ENCODE measurements at regions not wholly inside any gene's neighbourhood (a gene's known extent, or its start where the extent isn't known, plus 50 kb on each side); places are given as distances from the start of the nearest gene placed in this dataset.

GRCh38 chr1:4016351-4017130 lies 116.5 kb upstream of the C1orf174 start:
- no peaks in the 10 kb centered on the region for H3K27me3 ChIP-seq (replicated peaks)
- no peak for DNase-seq (ENCODE audit: low read depth in 1 of 2, low spot score in 2 of 2)
- no peaks in the 10 kb centered on the region; the same call in 1 of the 2 replicates for H3K9me3 ChIP-seq (replicated peaks)
- no peaks in the 10 kb centered on the region for H3K36me3 ChIP-seq
- no peaks in the 10 kb centered on the region for H3K4me1 ChIP-seq (replicated peaks)
- H3K27ac ChIP-seq, result no peak overlapping the region
- no peak overlapping the region for H3K4me3 ChIP-seq

- no peak for DNase-seq (ENCODE audit: low read depth in 1 of 2, low spot score in 2 of 2)
- H3K9me3 ChIP-seq (replicated peaks), result no peaks in the 10 kb centered on the region; the same call in 1 of the 2 replicates
- H3K4me1 ChIP-seq (replicated peaks), result no peaks in the 10 kb centered on the region
Observed at GRCh38 chr1:4017636-4018365, 117.7 kb upstream of the C1orf174 start.

GRCh38 chr1:4018466-4019146 lies 118.5 kb upstream of the C1orf174 start:
- Histone ChIP-seq H3K9me3 (replicated peaks) (no peaks in the 10 kb centered on the region; the same call in 1 of the 2 replicates), H3K36me3 (no peaks in the 10 kb centered on the region), H3K27ac (no peak overlapping the region), H3K4me3 (no peak overlapping the region), H3K27me3 (replicated peaks) (no peaks in the 10 kb centered on the region), H3K4me1 (replicated peaks) (no peaks in the 10 kb centered on the region)
- DNase-seq (ENCODE audit: low read depth in 1 of 2, low spot score in 2 of 2), result no peak

More at GRCh38 chr1:4017636-4018365, 117.7 kb upstream of the C1orf174 start:
- no peak overlapping the region for H3K27ac ChIP-seq
- H3K4me3 ChIP-seq, result no peak overlapping the region
- H3K27me3 ChIP-seq (replicated peaks), result no peaks in the 10 kb centered on the region
- no peaks in the 10 kb centered on the region for H3K36me3 ChIP-seq

DNA sequence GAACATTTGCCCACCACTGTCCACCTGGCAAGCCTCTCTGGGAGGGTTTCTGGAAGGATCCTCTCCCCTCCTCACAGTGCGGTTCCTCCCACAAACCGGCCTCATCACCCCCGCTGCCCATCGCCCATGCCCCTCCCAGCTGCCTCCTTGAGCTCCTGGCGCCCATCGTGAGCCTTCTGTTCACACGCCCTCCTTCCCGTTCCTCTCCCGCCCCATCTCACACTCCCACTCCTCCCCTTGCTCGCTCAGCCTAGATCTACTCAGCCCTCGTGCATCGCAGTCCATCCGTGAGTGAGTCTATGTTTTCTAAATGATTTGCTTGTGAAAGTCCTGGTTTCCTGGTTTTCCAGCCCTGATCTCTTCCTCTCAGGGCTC lies 119.1 kb upstream of the C1orf174 start:
- H3K36me3 ChIP-seq, result no peaks in the 10 kb centered on the region
- H3K9me3 ChIP-seq (replicated peaks), result no peaks in the 10 kb centered on the region; the same call in 1 of the 2 replicates
- DNase-seq (ENCODE audit: low read depth in 1 of 2, low spot score in 2 of 2), result no peak
- H3K27ac ChIP-seq, result no peak overlapping the region
- no peak overlapping the region for H3K4me3 ChIP-seq
- no peaks in the 10 kb centered on the region for H3K27me3 ChIP-seq (replicated peaks)
- H3K4me1 ChIP-seq (replicated peaks), result no peaks in the 10 kb centered on the region

GRCh38 chr1:4019606-4020331 lies 119.7 kb upstream of the C1orf174 start:
- no peaks in the 10 kb centered on the region; the same call in 1 of the 2 replicates for H3K9me3 ChIP-seq (replicated peaks)
- DNase-seq (ENCODE audit: low read depth in 1 of 2, low spot score in 2 of 2), result no peak
- no peak overlapping the region for H3K4me3 ChIP-seq
- no peaks in the 10 kb centered on the region for H3K36me3 ChIP-seq
- H3K27me3 ChIP-seq (replicated peaks), result no peaks in the 10 kb centered on the region
- no peak overlapping the region for H3K27ac ChIP-seq
- H3K4me1 ChIP-seq (replicated peaks), result no peaks in the 10 kb centered on the region

DNA sequence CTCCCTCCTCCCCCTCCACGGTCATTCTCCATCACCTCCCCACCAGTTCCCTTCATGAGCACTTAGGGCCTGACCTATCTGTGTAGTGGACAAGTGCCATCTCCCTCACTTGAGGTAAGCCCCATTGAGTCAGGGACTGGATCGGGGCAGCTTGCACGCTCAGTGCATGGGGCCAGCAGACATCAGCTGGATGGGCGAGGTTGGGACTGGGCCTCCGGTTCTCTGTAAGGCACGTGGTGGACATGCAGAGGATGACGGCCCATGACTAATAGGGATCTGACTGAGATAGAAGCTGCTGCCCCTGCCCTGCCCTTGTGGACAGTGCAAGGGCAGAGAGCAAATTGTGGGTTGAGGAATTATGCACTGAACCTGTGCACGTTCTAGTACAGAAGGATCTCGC lies 120.4 kb upstream of the C1orf174 start:
- H3K9me3 ChIP-seq (replicated peaks), result no peaks in the 10 kb centered on the region; the same call in 1 of the 2 replicates
- H3K36me3 ChIP-seq, result no peaks in the 10 kb centered on the region
- no peaks in the 10 kb centered on the region for H3K4me1 ChIP-seq (replicated peaks)
- no peak overlapping the region for H3K4me3 ChIP-seq
- H3K27me3 ChIP-seq (replicated peaks), result no peaks in the 10 kb centered on the region
- H3K27ac ChIP-seq, result no peak overlapping the region
- DNase-seq (ENCODE audit: low read depth in 1 of 2, low spot score in 2 of 2), result no peak

GRCh38 chr1:4021136-4021973 lies 121.3 kb upstream of the C1orf174 start:
- Histone ChIP-seq H3K9me3 (replicated peaks) (no peaks in the 10 kb centered on the region; the same call in 1 of the 2 replicates), H3K36me3 (no peaks in the 10 kb centered on the region), H3K27me3 (replicated peaks) (no peaks in the 10 kb centered on the region), H3K27ac (no peak overlapping the region), H3K4me1 (replicated peaks) (no peaks in the 10 kb centered on the region), H3K4me3 (no peak overlapping the region)
- no peak for DNase-seq (ENCODE audit: low read depth in 1 of 2, low spot score in 2 of 2)

- Histone ChIP-seq H3K9me3 (replicated peaks) (no peaks in the 10 kb centered on the region; the same call in 1 of the 2 replicates), H3K27me3 (replicated peaks) (no peaks in the 10 kb centered on the region), H3K27ac (no peak overlapping the region), H3K4me3 (no peak overlapping the region), H3K4me1 (replicated peaks) (no peaks in the 10 kb centered on the region), H3K36me3 (no peaks in the 10 kb centered on the region)
- DNase-seq (ENCODE audit: low read depth in 1 of 2, low spot score in 2 of 2), result no peak
Observed at GRCh38 chr1:4021974-4022268, 121.8 kb upstream of the C1orf174 start.

DNA sequence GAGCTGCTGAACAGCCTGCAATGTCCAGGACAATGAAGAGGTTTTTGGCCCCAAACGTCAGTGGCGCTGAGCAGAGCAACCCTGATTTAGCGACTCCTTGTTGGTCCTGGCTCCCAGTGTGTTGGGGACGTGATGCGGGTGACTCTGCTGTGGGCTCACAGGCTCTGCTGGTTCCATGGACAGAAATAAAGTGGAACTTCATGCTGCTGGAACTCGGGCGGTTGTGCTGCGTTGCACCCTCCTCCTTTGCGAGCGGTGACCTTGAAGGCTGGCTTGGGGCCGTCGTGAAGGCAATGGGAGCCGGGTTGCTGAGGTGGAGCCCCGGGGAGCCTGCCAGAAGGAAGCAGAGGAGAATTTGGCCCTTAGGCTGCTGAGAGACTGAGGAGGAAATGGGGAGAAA lies 122.6 kb upstream of the C1orf174 start:
- DNase-seq (ENCODE audit: low read depth in 1 of 2, low spot score in 2 of 2), result no peak
- Histone ChIP-seq H3K4me3 (no peak overlapping the region), H3K27ac (no peak overlapping the region), H3K9me3 (replicated peaks) (no peaks in the 10 kb centered on the region; the same call in 1 of the 2 replicates), H3K27me3 (replicated peaks) (no peaks in the 10 kb centered on the region), H3K36me3 (no peaks in the 10 kb centered on the region), H3K4me1 (replicated peaks) (no peaks in the 10 kb centered on the region)

GRCh38 chr1:4023678-4024077 lies 123.6 kb upstream of the C1orf174 start:
- Histone ChIP-seq H3K36me3 (no peaks in the 10 kb centered on the region), H3K9me3 (replicated peaks) (no peaks in the 10 kb centered on the region; the same call in 1 of the 2 replicates), H3K27me3 (replicated peaks) (no peaks in the 10 kb centered on the region), H3K4me1 (replicated peaks) (no peaks in the 10 kb centered on the region), H3K27ac (no peak overlapping the region), H3K4me3 (no peak overlapping the region)
- DNase-seq (ENCODE audit: low read depth in 1 of 2, low spot score in 2 of 2), result no peak

DNA sequence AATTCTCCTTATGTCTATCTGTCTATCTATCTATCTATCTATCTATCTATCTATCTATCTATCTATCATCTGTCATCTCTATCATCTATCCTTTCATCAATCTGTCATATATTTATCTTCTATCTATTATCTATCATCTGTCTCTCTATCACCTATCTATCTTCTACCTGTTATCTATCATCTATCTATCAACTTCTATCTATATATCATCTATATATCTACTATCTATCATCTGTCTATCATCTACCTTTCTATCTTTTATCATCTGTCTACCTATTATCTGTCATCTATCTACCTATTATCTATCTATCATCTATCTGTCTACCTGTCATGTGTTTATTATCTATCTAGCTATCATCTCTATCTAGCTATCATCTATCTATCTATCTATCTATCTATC lies 124.7 kb upstream of the C1orf174 start:
- Histone ChIP-seq H3K36me3 (no peaks in the 10 kb centered on the region), H3K9me3 (replicated peaks) (no peaks in the 10 kb centered on the region; the same call in 1 of the 2 replicates), H3K27me3 (replicated peaks) (no peaks in the 10 kb centered on the region), H3K4me1 (replicated peaks) (no peaks in the 10 kb centered on the region), H3K4me3 (no peak overlapping the region), H3K27ac (no peak overlapping the region)
- no peak for DNase-seq (ENCODE audit: low read depth in 1 of 2, low spot score in 2 of 2)

DNA sequence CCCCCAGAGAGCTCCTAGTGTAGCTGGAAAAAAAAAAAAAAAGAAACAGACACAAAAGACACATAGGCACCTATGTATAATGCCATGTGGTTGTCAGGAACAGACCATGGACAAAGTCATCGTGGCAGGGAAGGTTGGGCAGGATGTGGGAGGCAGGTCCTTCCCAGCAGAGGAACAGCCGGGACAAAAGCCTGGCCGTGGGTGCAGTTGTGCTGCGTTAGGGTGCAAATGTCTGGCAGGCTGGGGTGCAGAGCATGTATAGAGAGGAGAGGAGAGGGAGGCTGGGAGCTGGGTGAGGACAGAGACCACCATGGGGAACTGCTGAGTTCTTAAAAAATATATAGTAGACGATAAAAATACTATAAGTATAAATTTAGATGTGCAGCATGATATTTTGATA lies 125.7 kb upstream of the C1orf174 start:
- DNase-seq (ENCODE audit: low read depth in 1 of 2, low spot score in 2 of 2), result no peak
- no peaks in the 10 kb centered on the region for H3K4me1 ChIP-seq (replicated peaks)
- H3K9me3 ChIP-seq (replicated peaks), result no peaks in the 10 kb centered on the region; the same call in 1 of the 2 replicates
- no peaks in the 10 kb centered on the region for H3K36me3 ChIP-seq
- no peak overlapping the region for H3K4me3 ChIP-seq
- H3K27ac ChIP-seq, result no peak overlapping the region
- no peaks in the 10 kb centered on the region for H3K27me3 ChIP-seq (replicated peaks)

GRCh38 chr1:4027008-4027407 lies 126.9 kb upstream of the C1orf174 start:
- DNase-seq (ENCODE audit: low read depth in 1 of 2, low spot score in 2 of 2), result no peak
- Histone ChIP-seq H3K36me3 (no peaks in the 10 kb centered on the region), H3K9me3 (replicated peaks) (no peaks in the 10 kb centered on the region), H3K4me3 (no peak overlapping the region), H3K4me1 (replicated peaks) (no peaks in the 10 kb centered on the region), H3K27ac (no peak overlapping the region), H3K27me3 (replicated peaks) (no peaks in the 10 kb centered on the region)
